Prostate gland (tissue), 2 donors: ENCODE measurements at regions not wholly inside any gene's neighbourhood (a gene's known extent, or its start where the extent isn't known, plus 50 kb on each side); places are given as distances from the start of the nearest gene placed in this dataset.

Source experiments
- CTCF ChIP-seq, 4 experiments: fragments of 200-600 bp in 2 of 4; fragments of 450-650 bp in 2 of 4; sonication (generic) in 2 of 4; IDR thresholded peaks; 1 replicate in 3 of 4; 2 replicates in 1 of 4; pipeline ENCODE4 v1.5.1; 2016 to 2019; ENCODE audit warnings: antibody characterized with exemption in 4 of 4, mild to moderate bottlenecking in 2 of 4, moderate library complexity in 2 of 4
- POLR2A ChIP-seq: fragments of 450-650 bp; IDR thresholded peaks from one replicate; pipeline ENCODE4 v1.6.1; 2016; ENCODE audit warnings: antibody characterized with exemption, mild to moderate bottlenecking

DNA sequence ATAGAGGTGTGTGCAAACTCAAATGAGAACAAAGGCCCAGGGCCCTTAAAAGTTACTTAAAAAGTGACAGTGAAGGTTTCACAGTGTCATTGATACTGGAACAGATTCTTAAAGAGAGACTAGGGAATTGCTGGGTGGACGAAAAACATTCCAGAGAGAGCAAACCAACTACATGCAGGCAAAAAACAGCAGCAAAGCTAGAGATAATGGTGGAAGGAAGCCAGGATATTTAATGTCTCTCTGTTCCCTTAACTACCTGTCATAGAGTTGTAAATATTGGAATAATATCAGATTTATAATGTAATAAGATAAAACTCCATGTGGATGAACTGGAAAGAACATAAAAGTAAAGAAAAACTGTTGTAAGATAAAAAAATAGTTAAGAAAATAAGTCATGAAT lies 508.6 kb downstream of the TAF11L14 start:
- no peak for TF ChIP-seq POLR2A
- no peak for TF ChIP-seq CTCF (IDR thresholded peaks at IDR 0.05)
